ENCODE measurements at regions not wholly inside any gene's neighbourhood (a gene's known extent, or its start where the extent isn't known, plus 50 kb on each side); places are given as distances from the start of the nearest gene placed in this dataset.
A peak's percentile ranks its signal among the peaks of the same experiment; 100 is the strongest.

DNA sequence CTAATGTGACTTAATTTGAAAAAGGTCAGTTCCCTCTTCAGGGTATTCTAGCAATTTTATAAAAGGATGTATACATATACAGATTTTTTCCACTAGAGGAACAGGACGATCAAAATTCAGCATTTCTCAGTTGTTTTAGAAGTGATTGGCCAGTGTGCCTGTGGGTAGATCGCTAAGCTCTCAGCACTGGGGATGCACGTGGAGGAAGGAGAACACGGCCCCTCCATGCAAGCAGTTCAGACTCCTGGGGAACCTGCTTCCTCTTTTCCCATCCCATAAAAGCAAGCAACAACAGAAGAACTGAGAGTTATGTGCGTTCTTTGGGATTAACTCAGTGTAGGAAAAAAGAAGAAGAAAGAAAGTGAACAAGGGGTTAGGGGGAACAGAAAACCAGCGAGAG, 328.8 kb downstream of the FOXO1 start:
- Mint-ChIP-seq H3K36me3 (ENCODE audit: low read depth) (no peaks in the 10 kb centered on the region), H3K27me3 (no peaks in the 10 kb centered on the region), H3K4me1 (peaks cover 5% of the 10 kb centered on the region), H3K9me3 (no peaks in the 10 kb centered on the region), H3K27ac (peak overlapping the region; percentile 6), H3K4me3 (no peak overlapping the region)
- ChIA-PET CTCF (interaction anchor here (1.1 to 4.0 kb wide), 2 partner anchors 11 to 268 kb away, joined by 4 to 13 read pairs; no protein-coding TSS in a partner anchor), POLR2A (no interaction called here)
- no peak for DNase-seq

DNA sequence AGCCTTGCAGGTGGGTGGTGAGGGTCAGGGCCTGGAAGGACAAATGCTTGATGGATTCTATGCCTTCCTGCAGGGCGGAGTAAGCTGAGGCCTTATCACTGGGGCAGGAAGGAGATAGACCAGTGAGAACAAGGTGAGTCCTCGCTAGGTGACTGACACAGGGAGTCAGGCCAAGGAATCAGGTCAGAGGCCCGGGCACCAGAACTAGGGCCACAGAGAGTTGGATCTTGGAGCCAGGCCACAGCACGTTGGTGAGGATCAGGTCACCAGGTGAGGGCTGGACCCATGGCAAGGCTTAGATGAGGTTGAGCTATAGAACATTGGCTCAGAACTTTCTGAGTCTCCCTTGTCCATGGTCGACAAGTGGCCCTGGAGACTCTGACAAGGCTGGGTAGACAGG, 328.2 kb downstream of the FOXO1 start:
- ChIA-PET POLR2A (no interaction called here), CTCF (interaction anchor here (4.0 kb wide), 1 partner anchor 10 kb away, joined by 13 read pairs; no protein-coding TSS in a partner anchor)
- DNase-seq: no peak
- no peaks in the 10 kb centered on the region for H3K27me3 Mint-ChIP-seq
- no peak overlapping the region for H3K4me3 Mint-ChIP-seq
- peaks cover 5% of the 10 kb centered on the region for H3K4me1 Mint-ChIP-seq
- H3K27ac Mint-ChIP-seq: no peak overlapping the region
- H3K36me3 Mint-ChIP-seq (ENCODE audit: low read depth): no peaks in the 10 kb centered on the region
- H3K9me3 Mint-ChIP-seq: no peaks in the 10 kb centered on the region

DNA sequence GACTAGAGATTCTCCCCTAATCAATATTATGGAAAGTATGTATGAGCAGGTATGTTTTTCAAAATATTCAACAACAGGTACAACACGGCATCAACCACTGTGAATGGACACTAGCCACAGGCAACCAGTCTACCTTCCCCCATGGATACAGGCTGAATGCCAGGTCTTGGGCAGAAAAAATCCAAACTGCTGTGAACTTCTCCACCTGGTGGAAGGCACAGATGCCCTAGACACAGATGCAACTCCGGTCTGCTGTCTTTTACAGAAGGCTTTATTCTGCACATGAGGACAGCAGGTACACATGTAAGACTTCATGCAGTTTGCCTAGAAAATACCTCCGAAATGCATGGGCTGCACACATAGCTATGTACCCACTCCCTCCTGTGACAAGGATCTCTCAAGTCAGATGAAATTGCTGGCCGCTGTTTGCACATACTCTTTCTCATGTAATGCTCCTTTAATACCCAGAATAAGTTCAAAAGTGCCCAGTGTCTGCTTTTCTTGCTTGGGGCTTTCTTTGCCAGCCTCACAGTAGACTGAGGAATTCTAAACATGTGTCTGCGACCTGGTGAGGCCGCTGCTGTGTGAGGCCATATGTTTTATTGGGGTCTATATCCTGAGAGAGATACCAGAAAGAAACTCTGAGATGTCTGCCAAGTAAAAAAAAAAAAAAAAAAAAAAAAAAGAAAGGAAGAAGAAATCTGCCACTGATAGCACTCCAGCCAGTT, 325.9 kb downstream of the FOXO1 start:
- H3K4me1 Mint-ChIP-seq: peaks cover 5% of the 10 kb centered on the region
- ChIA-PET CTCF (interaction anchor here (0.6 to 4.0 kb wide), 2 partner anchors 8 to 354 kb away, joined by 3 to 13 read pairs; no protein-coding TSS in a partner anchor), POLR2A (no interaction called here)
- DNase-seq: no peak
- H3K27me3 Mint-ChIP-seq: no peaks in the 10 kb centered on the region
- H3K36me3 Mint-ChIP-seq (ENCODE audit: low read depth): no peaks in the 10 kb centered on the region
- H3K27ac Mint-ChIP-seq: no peak overlapping the region
- no peak overlapping the region for H3K4me3 Mint-ChIP-seq
- H3K9me3 Mint-ChIP-seq: no peaks in the 10 kb centered on the region

DNA sequence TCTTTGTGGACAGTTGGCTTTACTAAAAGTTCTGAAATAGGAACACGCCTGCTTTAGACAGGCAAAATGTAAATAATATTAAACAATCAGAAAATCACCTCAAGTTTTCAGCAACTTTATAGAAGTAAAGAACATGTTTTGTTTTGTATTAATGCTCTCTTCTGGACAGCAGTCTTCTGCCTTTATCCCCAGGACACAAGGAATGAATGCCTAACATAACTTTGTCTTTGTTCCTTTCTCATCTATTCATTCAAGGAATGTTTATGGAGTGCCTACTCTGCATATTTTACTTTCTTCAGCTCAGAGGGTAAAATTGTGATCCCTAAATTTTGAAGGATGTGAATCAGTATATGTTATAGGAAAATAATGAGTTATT, 325.4 kb downstream of the FOXO1 start:
- DNase-seq: no peak
- Mint-ChIP-seq H3K27me3 (no peaks in the 10 kb centered on the region), H3K27ac (no peak overlapping the region), H3K9me3 (no peaks in the 10 kb centered on the region), H3K4me1 (peaks cover 5% of the 10 kb centered on the region), H3K36me3 (ENCODE audit: low read depth) (no peaks in the 10 kb centered on the region), H3K4me3 (no peak overlapping the region)
- POLR2A ChIA-PET: interaction anchor here (0.6 kb wide), 1 partner anchor 23 kb away, joined by 4 read pairs; no protein-coding TSS in a partner anchor
- CTCF ChIA-PET: interaction anchor here (0.6 to 0.9 kb wide), 2 partner anchors 37 to 353 kb away, joined by 3 read pairs; no protein-coding TSS in a partner anchor

DNA sequence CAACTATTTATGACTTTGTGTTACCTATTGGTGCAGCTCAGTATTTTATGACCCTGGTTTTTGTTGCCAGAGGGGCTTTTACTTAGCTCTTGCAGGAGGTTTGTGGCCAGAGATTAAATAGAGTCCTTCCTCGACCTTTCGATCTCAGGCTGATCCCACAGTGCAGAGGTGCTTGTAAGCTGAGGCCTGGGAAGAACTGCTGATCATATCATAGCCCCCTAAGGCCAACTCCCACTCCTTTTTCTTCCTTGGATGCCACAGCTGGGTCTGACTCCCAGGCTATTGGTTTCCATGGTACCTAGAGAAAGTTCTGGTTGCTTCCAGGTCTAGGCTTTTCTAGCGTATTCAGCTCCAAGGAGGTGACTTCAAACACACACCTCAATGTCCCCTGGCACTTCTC, 324.9 kb downstream of the FOXO1 start:
- no peak for DNase-seq
- Mint-ChIP-seq H3K4me3 (no peak overlapping the region), H3K36me3 (ENCODE audit: low read depth) (no peaks in the 10 kb centered on the region), H3K9me3 (no peaks in the 10 kb centered on the region), H3K27ac (no peak overlapping the region), H3K27me3 (no peaks in the 10 kb centered on the region), H3K4me1 (peaks cover 4% of the 10 kb centered on the region)
- ChIA-PET CTCF (interaction anchor here (0.6 to 0.9 kb wide), 2 partner anchors 37 to 353 kb away, joined by 3 read pairs; no protein-coding TSS in a partner anchor), POLR2A (interaction anchor here (0.6 kb wide), 1 partner anchor 23 kb away, joined by 4 read pairs; no protein-coding TSS in a partner anchor)

DNA sequence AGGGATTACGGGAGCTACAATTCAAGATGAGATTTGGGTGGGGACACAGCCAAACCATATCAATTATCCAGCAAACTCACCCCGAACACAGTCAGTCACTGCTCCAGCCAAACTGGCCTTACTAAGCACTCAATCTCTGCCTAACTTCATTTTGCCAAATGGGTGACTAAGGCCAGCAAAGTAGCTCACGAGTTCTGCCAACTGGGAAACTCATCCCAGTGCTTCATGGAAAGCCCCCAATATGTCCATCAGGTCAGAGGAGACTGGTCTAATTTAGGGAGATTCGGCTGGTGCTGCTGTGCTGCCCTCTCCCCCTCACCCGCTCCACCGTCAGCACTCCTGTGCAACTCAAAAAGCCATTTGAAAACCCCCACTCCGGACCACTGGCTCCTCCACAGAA, 324.0 kb downstream of the FOXO1 start:
- peak overlapping the region; percentile 25 for H3K27ac Mint-ChIP-seq
- CTCF ChIA-PET: interaction anchor here (0.6 to 0.9 kb wide), 2 partner anchors 8 to 175 kb away, joined by 3 read pairs; no protein-coding TSS in a partner anchor
- POLR2A ChIA-PET: no interaction called here

DNA sequence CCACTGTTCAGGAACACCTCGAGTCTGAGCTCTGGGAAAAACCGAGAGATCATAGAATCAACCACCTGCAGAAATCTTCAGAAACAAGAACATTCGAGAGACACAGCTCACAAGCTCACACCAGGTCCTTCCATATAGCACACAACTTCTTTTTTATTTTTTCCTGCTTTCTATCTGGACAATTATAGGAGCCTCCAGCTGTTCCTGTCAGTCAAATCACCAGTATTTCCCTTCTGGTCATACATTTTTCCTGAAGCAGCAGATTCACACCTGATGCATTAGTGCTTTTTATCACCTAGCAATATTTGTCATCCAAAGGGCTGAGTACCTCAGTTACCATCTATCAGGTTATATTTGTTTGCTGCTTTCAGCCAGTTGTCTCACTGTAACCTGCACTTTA, 323.5 kb downstream of the FOXO1 start:
- H3K9me3 Mint-ChIP-seq: no peaks in the 10 kb centered on the region
- no peak overlapping the region for H3K4me3 Mint-ChIP-seq
- no peaks in the 10 kb centered on the region for H3K27me3 Mint-ChIP-seq
- peak overlapping the region; percentile 25 for H3K27ac Mint-ChIP-seq
- H3K36me3 Mint-ChIP-seq (ENCODE audit: low read depth): no peaks in the 10 kb centered on the region
- no peak for DNase-seq
- POLR2A ChIA-PET: no interaction called here
- CTCF ChIA-PET: interaction anchor here (0.8 to 0.9 kb wide), 2 partner anchors 8 to 28 kb away, joined by 3 read pairs; no protein-coding TSS in a partner anchor
- no peaks in the 10 kb centered on the region for H3K4me1 Mint-ChIP-seq

More for the DNA sequence above, 324.0 kb downstream of the FOXO1 start:
- Mint-ChIP-seq H3K36me3 (ENCODE audit: low read depth) (no peaks in the 10 kb centered on the region), H3K9me3 (no peaks in the 10 kb centered on the region), H3K27me3 (no peaks in the 10 kb centered on the region), H3K4me1 (no peaks in the 10 kb centered on the region), H3K4me3 (no peak overlapping the region)
- DNase-seq: no peak

DNA sequence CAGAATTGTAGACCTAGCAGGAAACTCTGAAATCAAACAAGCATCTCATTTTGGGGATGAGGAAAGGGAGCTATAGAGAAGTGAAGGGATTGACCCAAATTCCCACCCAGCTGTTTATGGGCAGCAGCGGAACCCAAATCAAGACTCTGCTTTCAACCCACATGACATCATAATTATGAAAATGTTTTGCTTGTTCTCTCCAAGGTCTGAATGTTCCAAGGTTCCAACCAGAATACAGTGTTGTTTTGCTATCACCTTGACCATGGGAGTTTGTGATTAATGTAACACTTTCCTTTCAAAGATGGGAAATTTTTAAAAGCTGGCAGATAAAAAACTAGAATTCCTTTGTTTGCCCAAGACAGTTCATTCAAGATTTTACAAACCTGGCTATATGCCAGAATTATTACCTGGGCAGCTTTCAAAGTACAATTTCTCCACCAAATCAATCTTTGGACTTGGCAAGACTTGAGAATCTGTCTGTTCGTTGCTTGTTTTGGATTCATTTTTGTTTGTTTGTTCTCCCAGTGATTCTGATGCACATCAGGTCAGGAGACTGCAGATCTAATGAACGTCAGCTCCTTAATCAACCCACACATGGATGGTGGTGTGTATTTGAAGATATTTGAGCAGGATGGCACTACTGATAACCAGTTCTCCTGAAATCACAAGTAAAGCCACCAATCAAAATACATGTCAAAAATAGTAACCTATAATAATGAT, 322.7 kb downstream of the FOXO1 start:
- no peak for DNase-seq
- ChIA-PET POLR2A (no interaction called here), CTCF (interaction anchor here (0.8 to 0.9 kb wide), 2 partner anchors 9 to 28 kb away, joined by 3 read pairs; no protein-coding TSS in a partner anchor)
- H3K27me3 Mint-ChIP-seq: no peaks in the 10 kb centered on the region
- H3K27ac Mint-ChIP-seq: no peak overlapping the region
- no peaks in the 10 kb centered on the region for H3K9me3 Mint-ChIP-seq
- no peaks in the 10 kb centered on the region for H3K36me3 Mint-ChIP-seq (ENCODE audit: low read depth)
- H3K4me1 Mint-ChIP-seq: no peaks in the 10 kb centered on the region
- H3K4me3 Mint-ChIP-seq: no peak overlapping the region

DNA sequence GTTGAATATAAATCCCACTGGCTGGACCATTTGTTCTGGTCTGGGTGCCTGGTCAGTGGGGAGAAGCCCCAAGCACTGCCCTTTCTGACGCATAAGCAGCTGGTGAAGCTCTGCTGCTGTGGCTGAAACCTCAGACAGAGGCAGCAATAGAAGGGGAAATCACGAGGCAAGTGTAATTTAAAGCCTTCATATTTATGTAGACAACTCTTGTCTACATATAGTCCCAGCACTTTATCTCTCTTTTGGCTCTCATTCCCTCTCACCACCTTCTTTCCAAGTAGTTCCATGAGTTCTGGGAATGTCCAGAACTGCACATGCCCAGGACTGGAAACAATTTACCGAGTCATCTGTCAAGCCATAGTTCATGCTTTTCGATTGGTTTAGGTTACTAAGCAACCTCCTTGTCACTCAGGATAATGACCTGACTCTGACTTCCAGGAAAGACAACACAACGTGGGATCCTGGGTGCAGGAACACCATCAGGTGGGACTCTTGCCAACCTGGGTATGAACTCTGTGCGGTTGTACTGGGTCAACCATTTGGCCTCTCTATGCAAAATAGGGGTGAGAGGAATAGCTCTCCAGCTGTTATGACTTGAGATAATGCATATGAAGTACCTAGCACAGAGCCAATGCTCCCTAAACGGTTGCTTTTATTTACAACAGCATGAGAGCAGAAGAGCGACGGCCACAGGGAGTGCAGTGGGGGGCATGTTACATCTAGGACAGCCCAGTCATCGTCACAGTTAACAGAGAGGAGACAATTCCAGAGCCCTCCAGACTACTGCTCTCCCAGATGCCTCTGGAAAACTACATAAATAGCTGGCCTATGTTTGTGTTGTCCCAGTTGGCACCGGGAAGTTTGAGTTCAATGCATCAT, 321.9 kb downstream of the FOXO1 start:
- no peaks in the 10 kb centered on the region for H3K9me3 Mint-ChIP-seq
- ChIA-PET CTCF (no interaction called here), POLR2A (interaction anchor here (0.5 kb wide), 1 partner anchor 29 kb away, joined by 3 read pairs; no protein-coding TSS in a partner anchor)
- no peaks in the 10 kb centered on the region for H3K4me1 Mint-ChIP-seq
- no peak overlapping the region for H3K4me3 Mint-ChIP-seq
- no peaks in the 10 kb centered on the region for H3K36me3 Mint-ChIP-seq (ENCODE audit: low read depth)
- no peak overlapping the region for H3K27ac Mint-ChIP-seq
- no peak for DNase-seq
- H3K27me3 Mint-ChIP-seq: no peaks in the 10 kb centered on the region

DNA sequence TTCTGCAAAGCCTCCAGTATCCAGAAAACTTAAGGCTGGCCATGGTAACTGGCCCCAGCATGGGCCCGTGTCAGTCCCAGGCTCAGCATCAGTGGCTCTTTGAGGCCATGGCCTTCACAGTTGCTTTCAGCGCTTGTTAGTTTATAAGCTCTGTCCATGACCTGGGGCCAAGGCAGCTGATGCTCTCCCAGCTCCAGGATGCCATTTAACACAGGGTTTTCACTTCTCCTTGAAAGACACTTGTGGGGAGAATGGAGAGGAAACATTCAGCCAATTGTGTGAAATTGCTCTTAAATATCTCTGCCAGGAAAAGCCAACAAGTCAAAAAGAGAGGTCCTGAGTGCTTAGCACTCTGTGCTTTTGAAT, 321.3 kb downstream of the FOXO1 start:
- Mint-ChIP-seq H3K9me3 (no peaks in the 10 kb centered on the region), H3K4me3 (no peak overlapping the region), H3K27me3 (no peaks in the 10 kb centered on the region), H3K4me1 (no peaks in the 10 kb centered on the region), H3K27ac (no peak overlapping the region), H3K36me3 (ENCODE audit: low read depth) (no peaks in the 10 kb centered on the region)
- POLR2A ChIA-PET: interaction anchor here (0.5 kb wide), 1 partner anchor 30 kb away, joined by 3 read pairs; no protein-coding TSS in a partner anchor
- no peak for DNase-seq
- CTCF ChIA-PET: no interaction called here

DNA sequence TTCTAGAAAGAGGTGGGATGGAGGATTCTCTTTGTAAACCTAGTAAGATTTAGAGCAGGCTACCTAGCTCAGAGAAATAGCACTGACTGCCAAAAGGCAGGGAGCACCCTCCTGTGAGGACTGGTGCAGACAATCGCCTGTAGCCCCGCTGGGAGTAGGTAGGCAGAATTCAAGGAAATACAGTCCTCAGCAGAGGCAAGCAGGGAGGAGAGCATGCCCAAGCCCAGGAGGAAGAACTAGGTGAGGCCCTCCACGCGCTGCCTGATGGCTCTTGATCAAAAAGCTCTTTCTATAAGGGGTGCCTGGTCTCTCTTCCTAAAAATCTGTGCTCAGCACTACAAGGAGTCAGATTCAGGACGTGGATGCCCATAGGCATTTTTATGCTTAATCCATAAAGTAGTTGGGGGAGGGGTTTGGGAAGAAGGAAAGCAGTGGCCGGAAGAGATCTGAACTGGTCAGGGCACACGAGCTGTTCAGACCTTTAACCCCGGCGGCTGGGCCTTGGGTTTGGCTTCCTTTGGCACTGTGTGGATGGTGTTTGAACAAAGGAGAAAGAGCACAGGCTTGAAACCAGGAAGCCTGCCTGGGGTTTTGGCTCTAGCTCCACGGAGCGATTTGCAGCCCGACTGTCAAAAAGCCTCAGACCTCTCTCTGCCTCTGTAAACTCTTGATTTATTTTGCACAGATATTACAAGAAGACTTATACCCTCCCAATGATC, 320.6 kb downstream of the FOXO1 start:
- ChIA-PET POLR2A (no interaction called here), CTCF (interaction anchor here (0.5 to 1.1 kb wide), 4 partner anchors 17 to 338 kb away, joined by 3 to 4 read pairs (median 3); no protein-coding TSS in a partner anchor)
- Mint-ChIP-seq H3K4me3 (no peak overlapping the region), H3K9me3 (no peaks in the 10 kb centered on the region), H3K27me3 (no peaks in the 10 kb centered on the region), H3K27ac (no peak overlapping the region), H3K36me3 (ENCODE audit: low read depth) (no peaks in the 10 kb centered on the region), H3K4me1 (no peaks in the 10 kb centered on the region)
- no peak for DNase-seq

DNA sequence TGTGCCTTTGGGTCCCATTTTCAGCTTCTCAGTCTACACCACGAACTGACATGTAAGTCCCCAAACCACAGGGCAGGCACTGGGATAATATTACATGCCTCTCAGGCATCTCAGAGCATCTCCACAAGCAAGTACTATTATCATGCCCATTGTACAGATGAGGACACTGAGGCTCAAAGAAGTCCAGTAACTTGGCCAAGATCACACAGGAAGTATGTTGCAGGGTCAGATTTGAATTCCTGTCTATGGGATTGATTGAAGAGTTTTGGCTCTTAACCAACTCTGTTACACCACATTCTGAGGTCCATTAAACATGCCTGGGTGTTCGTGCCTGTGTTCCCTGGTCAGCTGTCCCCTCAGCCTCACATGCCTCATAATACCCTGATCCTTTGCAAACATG, 319.8 kb downstream of the FOXO1 start:
- Mint-ChIP-seq H3K27ac (no peak overlapping the region), H3K4me3 (no peak overlapping the region), H3K27me3 (no peaks in the 10 kb centered on the region), H3K4me1 (no peaks in the 10 kb centered on the region), H3K36me3 (ENCODE audit: low read depth) (no peaks in the 10 kb centered on the region), H3K9me3 (no peaks in the 10 kb centered on the region)
- ChIA-PET CTCF (interaction anchor here (0.5 to 3.9 kb wide), 5 partner anchors 8 to 337 kb away, joined by 3 to 13 read pairs (median 3); no protein-coding TSS in a partner anchor), POLR2A (no interaction called here)
- DNase-seq: no peak
